Activated CD4-positive, alpha-beta T cell treated with anti-CD3 and anti-CD28 coated beads for 36 hours (primary cell): ENCODE measurements at regions not wholly inside any gene's neighbourhood (a gene's known extent, or its start where the extent isn't known, plus 50 kb on each side); places are given as distances from the start of the nearest gene placed in this dataset.

Experiments used
- ATAC-seq: fragments of 200-7000 bp; cut with Tn5 transposase; one replicate; pipeline ENCODE4 v1.10.0; 2021; ENCODE audit warnings: mild to moderate bottlenecking, moderate library complexity
- CTCF ChIA-PET: fragments of 350-600 bp; sonication (Branson Sonifier 250); formaldehyde crosslinking; loops from one replicate; lab custom pipeline; 2021; ENCODE audit warnings: antibody characterized with exemption; lab: Charles Lee
- POLR2A ChIA-PET: fragments of 350-600 bp; sonication (Branson Sonifier 250); formaldehyde crosslinking; loops from one replicate; lab custom pipeline; 2021; ENCODE audit warnings: antibody characterized with exemption, inconsistent platforms; lab: Charles Lee
- DNase-seq: peaks from one replicate; pipeline ENCODE4 v3.0.0-alpha.2; 2020
- H3K27ac Mint-ChIP-seq: one replicate; pipeline ENCODE4 v1.8.0; 2021; ENCODE audit warnings: mixed read lengths
- H3K27me3 Mint-ChIP-seq: one replicate; pipeline ENCODE4 v1.8.0; 2021; ENCODE audit warnings: mixed read lengths
- H3K36me3 Mint-ChIP-seq: one replicate; pipeline ENCODE4 v1.8.0; 2021; ENCODE audit warnings: low read depth, mixed read lengths
- H3K4me1 Mint-ChIP-seq: one replicate; pipeline ENCODE4 v1.8.0; 2021; ENCODE audit warnings: mixed read lengths
- H3K4me3 Mint-ChIP-seq: one replicate; pipeline ENCODE4 v1.8.0; 2021; ENCODE audit warnings: mild to moderate bottlenecking, moderate library complexity, mixed read lengths
- H3K9me3 Mint-ChIP-seq: one replicate; pipeline ENCODE4 v1.8.0; 2021; ENCODE audit warnings: low read depth, mixed read lengths
- intact Hi-C, 2 experiments: fragments of 100-400 bp; cut with DNase I in 1 of 2; cut with micrococcal nuclease in 1 of 2; formaldehyde crosslinking; loops; one replicate each; pipeline versions ENCODE4 v1.14.2 to v1.15.1; 2022 to 2024; cut with DNase I, micrococcal nuclease

DNA sequence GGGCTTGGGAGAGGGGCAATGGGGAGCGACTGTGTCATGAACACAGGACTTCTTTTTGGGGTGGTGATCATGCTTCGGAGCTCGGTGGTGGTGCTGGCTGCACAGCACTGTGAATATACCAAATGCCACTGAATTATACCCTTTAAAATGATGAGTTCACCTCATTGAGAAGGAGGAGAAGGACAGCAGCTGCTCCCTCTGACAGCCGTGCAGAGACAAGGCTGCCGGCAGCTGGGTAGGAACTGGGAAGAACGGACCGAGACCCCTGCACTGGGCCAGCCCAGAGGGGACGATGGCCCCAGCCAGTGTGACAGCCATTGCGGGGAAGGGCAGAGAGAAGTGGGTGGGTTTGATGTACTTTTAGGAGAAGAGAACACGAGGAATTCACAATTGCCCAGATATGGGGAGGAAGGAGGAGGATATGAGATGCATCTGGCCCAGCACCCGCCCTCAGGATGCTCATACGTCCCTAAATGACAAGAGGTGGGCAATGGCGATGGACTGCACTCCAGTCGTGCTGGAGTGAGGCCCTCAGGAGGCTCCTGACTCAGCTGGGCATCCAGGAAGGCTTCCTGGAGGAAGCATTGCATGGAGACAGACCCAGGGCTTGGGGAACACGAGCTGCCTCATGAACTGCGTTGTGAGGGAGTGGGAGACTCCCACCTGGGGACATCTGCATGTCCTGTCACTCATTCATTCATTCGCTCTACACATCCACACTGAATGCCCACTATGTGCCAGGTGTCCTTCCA is 64.3 kb upstream of the C14orf180 start:
- no peak overlapping the region for H3K27ac Mint-ChIP-seq
- H3K4me1 Mint-ChIP-seq: no peaks in the 10 kb centered on the region
- POLR2A ChIA-PET: no interaction called here

DNA sequence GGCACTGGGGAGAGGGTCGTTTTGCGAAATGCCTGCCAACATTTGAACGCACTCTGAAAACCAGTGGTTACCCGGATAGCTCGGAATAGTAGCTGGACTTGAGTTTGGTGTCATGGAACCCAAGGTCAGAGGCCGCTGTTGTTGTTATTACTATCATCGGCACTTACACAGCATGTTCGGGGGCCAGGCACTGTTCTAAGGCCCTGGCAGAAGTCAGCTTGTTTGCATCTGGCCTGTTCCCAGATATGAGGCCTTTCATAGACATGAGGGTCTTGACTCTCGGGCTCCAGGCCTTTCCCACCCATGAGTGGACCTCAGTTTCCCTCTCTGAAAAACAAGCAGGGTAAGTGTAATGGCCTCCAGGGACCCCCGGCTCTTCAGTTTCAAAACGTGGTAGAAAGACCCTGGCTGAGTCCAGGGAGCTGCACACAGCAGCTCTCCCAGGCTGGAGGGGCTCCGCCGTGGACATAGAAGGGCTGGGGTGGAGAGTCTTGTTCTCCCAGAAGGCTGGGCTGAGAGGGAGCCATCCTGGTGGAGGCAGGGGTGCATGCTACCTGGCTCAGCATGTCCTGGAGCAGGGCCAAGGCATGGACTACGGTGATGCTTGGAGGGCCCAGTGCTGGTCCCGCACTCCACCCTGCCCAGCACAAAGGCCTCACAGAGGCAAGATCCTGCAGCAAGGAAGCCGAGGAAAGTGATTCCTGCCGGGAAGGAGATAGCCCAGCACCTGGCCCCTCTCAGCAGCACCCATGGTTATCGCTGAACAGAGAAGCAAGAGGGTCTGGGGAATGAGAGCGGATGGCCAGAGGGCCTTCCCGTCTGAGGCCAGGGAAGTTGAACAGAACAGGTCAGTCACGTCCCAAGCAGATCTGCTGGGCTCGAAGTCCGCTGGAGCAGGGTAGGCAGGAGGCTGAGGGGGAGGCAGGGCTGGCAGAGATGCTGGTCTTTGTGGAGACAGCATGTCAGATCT is 63.5 kb upstream of the C14orf180 start:
- no peak overlapping the region for H3K27ac Mint-ChIP-seq
- no peak for DNase-seq
- CTCF ChIA-PET: no interaction called here
- H3K36me3 Mint-ChIP-seq: no peaks in the 10 kb centered on the region
- intact Hi-C loops: no loop called here
- no peaks in the 10 kb centered on the region for H3K27me3 Mint-ChIP-seq
- H3K4me1 Mint-ChIP-seq: no peaks in the 10 kb centered on the region
- no peak for ATAC-seq
- peaks cover 2% of the 10 kb centered on the region for H3K9me3 Mint-ChIP-seq
- no peak overlapping the region for H3K4me3 Mint-ChIP-seq
- POLR2A ChIA-PET: no interaction called here

More for the DNA sequence above, 64.3 kb upstream of the C14orf180 start:
- peaks cover 2% of the 10 kb centered on the region for H3K9me3 Mint-ChIP-seq
- no peak overlapping the region for H3K4me3 Mint-ChIP-seq
- H3K27me3 Mint-ChIP-seq: no peaks in the 10 kb centered on the region
- CTCF ChIA-PET: no interaction called here
- no peak for DNase-seq
- intact Hi-C loops: no loop called here
- ATAC-seq: no peak
- no peaks in the 10 kb centered on the region for H3K36me3 Mint-ChIP-seq

DNA sequence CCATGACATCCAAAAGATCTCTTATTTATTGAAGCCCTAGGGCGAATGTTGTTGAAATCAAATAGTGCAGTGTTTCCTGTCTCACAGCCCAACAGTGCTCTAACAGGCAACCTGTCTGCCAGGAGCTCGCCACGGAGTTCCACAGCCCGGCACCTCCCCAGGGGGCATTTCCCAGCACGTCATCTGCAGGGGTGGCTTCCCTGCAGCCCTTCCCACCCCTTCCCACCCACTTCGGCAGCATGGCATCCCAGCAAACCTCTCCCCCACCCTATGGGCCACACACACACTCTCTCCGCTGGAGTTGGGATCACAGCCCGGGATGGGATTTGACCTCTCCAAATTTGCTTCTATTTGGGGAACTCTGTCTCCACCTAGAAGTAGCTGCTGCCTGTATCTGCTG is 62.7 kb upstream of the C14orf180 start:
- no peaks in the 10 kb centered on the region for H3K4me1 Mint-ChIP-seq
- DNase-seq (no peak), ATAC-seq (no peak)
- no peak overlapping the region for H3K4me3 Mint-ChIP-seq
- intact Hi-C loops: no loop called here
- POLR2A ChIA-PET: no interaction called here
- CTCF ChIA-PET: interaction anchor here (1.0 kb wide), 1 partner anchor 387 kb away, joined by 3 read pairs; no protein-coding TSS in a partner anchor
- no peak overlapping the region for H3K27ac Mint-ChIP-seq
- peaks cover 2% of the 10 kb centered on the region for H3K9me3 Mint-ChIP-seq
- no peaks in the 10 kb centered on the region for H3K27me3 Mint-ChIP-seq
- H3K36me3 Mint-ChIP-seq: no peaks in the 10 kb centered on the region

DNA sequence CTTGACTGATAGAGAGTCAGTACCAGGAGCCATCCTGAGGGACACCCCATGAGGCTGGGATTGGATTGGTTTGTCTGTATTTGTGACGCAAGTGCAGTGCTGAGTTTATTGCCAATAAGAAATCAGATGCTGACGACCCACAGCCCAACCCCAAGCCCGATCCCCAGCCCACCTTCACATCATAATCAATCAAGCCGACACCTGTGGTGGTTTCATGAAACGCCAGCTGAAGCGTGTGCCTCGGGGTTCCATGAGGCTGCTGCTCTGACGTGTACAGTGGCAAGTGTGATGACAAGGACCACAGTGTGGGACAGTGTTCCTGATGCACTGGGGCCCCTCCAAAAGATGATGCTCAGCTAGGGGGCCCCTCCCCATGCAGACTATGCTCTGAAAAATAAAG is 62.1 kb upstream of the C14orf180 start:
- no peak for DNase-seq
- H3K27ac Mint-ChIP-seq: no peak overlapping the region
- CTCF ChIA-PET: interaction anchor here (1.0 kb wide), 1 partner anchor 388 kb away, joined by 3 read pairs; no protein-coding TSS in a partner anchor

DNA sequence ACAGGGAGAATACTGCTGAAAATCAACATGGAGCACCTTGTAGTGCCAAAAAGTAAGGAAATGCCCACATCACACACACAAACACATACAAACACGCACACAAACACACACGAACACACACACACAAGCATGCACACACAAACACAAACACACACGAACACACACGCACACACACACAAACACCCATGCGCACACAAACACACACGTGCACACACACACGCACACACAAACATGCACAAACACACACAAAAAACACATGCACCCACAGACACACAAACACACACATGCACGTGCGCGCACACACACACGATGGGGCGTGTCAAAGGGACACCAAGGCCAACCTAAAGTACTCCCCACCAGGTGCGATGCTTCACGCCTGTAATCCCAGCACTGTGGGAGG is 61.7 kb upstream of the C14orf180 start:
- POLR2A ChIA-PET: no interaction called here
- H3K4me3 Mint-ChIP-seq: no peak overlapping the region
- H3K27ac Mint-ChIP-seq: no peak overlapping the region
- ATAC-seq: no peak
- H3K9me3 Mint-ChIP-seq: peaks cover 2% of the 10 kb centered on the region
- no peaks in the 10 kb centered on the region for H3K4me1 Mint-ChIP-seq
- intact Hi-C loops: no loop called here
- no peaks in the 10 kb centered on the region for H3K27me3 Mint-ChIP-seq
- CTCF ChIA-PET: interaction anchor here (1.0 kb wide), 1 partner anchor 388 kb away, joined by 3 read pairs; no protein-coding TSS in a partner anchor
- DNase-seq: no peak
- no peaks in the 10 kb centered on the region for H3K36me3 Mint-ChIP-seq

More for the DNA sequence above, 62.1 kb upstream of the C14orf180 start:
- intact Hi-C loops: no loop called here
- no peaks in the 10 kb centered on the region for H3K36me3 Mint-ChIP-seq
- no peaks in the 10 kb centered on the region for H3K27me3 Mint-ChIP-seq
- no peaks in the 10 kb centered on the region for H3K4me1 Mint-ChIP-seq
- H3K9me3 Mint-ChIP-seq: peaks cover 2% of the 10 kb centered on the region
- POLR2A ChIA-PET: no interaction called here
- no peak overlapping the region for H3K4me3 Mint-ChIP-seq
- no peak for ATAC-seq

DNA sequence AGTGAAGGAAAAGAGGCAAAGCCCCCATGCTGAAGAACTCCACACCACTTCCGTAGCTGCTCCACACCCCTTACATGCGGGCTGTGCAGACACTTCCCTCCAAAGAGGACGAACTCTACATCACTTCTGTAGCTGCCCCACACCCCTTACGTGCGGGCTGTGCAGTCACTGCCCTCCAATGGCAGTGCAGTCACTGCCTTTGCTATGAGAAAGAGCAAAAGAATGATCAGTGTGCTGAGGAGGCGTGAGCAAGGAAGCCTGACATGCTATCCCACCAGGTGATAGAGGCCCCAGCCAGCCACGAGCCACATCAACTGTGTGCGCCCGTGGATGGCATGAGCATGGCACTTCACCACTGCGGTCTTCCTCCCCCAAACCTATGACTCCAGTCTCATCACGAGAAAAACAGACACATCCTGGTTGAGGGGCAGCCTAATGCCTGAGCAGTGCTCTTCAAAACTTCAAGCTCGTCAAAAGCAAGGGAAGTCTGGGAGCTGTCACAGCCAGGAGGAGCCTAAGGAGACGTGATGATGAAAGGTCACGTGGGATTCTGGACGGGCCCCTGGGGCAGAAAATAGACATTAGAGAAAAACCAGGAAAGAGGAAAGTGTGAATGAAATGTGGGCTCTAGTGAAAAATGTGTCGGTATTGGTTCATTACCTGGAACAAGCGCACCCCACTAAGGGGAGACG is 60.8 kb upstream of the C14orf180 start:
- Mint-ChIP-seq H3K4me1 (no peaks in the 10 kb centered on the region), H3K4me3 (no peak overlapping the region), H3K9me3 (peaks cover 2% of the 10 kb centered on the region), H3K36me3 (no peaks in the 10 kb centered on the region), H3K27ac (no peak overlapping the region), H3K27me3 (no peaks in the 10 kb centered on the region)
- intact Hi-C loops: no loop called here
- no peak for ATAC-seq
- CTCF ChIA-PET: no interaction called here
- POLR2A ChIA-PET: no interaction called here
- no peak for DNase-seq

DNA sequence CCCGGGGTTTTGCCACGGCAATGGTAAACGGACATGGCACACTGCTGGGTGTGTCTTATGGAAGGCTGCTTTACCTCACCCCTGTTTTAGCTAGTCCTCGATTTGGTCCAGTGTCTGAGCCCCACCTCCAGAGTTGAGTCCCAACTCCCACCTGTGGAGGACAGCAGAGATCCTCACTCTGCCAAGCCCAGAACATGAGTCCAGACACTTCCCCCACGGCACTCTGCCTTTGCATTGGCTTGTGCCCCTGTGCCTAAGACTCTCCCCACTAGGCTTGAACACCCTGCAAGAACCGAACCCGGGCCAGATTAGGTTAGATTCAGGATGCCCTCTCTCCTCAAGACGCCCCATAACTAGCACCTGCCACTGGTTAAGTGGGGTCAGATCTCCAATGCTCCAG is 59.8 kb upstream of the C14orf180 start:
- ChIA-PET CTCF (no interaction called here), POLR2A (no interaction called here)
- Mint-ChIP-seq H3K4me1 (no peaks in the 10 kb centered on the region), H3K9me3 (peaks cover 2% of the 10 kb centered on the region), H3K36me3 (no peaks in the 10 kb centered on the region), H3K27me3 (no peaks in the 10 kb centered on the region), H3K27ac (no peak overlapping the region), H3K4me3 (no peak overlapping the region)
- intact Hi-C loops: no loop called here
- ATAC-seq (no peak), DNase-seq (no peak)

DNA sequence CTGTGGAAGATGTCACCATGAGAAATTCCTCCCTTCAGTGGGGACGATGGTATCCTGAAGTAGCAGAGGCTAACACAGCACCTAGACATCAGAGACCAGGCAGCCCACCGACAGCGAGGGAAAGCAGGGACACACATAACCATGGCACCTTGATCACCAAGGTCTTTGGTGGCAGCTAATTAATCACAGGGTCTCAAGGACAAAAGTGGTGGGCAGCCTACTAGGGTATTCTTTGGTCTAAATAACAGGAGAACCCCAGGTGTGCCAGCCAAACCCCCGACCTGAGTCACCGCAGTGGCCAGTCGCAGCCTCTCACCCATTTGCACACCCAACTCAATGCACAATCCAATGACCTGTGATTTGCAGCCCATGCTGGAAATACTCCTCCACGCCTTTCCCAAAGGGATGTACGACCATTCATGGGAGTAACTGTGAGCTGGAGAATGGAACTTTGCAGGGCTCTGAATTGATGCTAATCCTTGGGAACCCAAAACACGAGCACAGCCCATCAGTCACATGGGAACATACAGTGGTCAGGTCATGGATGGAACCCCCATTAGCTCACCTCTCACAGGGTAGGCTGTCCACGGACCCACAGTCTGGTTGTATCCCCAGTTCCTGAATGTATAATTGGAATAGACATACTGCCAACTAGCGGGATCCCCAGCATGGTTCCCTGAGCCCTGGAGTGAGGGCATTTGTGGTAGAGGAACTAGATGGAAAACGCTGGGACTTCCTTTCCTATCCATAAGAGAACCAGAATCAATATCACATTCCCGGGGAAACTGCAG is 58.7 kb upstream of the C14orf180 start:
- ChIA-PET CTCF (no interaction called here), POLR2A (no interaction called here)
- Mint-ChIP-seq H3K9me3 (peaks cover 2% of the 10 kb centered on the region), H3K27ac (no peak overlapping the region), H3K36me3 (no peaks in the 10 kb centered on the region), H3K4me1 (no peaks in the 10 kb centered on the region), H3K4me3 (no peak overlapping the region), H3K27me3 (no peaks in the 10 kb centered on the region)
- DNase-seq: no peak
- ATAC-seq: no peak
- intact Hi-C loops: no loop called here

DNA sequence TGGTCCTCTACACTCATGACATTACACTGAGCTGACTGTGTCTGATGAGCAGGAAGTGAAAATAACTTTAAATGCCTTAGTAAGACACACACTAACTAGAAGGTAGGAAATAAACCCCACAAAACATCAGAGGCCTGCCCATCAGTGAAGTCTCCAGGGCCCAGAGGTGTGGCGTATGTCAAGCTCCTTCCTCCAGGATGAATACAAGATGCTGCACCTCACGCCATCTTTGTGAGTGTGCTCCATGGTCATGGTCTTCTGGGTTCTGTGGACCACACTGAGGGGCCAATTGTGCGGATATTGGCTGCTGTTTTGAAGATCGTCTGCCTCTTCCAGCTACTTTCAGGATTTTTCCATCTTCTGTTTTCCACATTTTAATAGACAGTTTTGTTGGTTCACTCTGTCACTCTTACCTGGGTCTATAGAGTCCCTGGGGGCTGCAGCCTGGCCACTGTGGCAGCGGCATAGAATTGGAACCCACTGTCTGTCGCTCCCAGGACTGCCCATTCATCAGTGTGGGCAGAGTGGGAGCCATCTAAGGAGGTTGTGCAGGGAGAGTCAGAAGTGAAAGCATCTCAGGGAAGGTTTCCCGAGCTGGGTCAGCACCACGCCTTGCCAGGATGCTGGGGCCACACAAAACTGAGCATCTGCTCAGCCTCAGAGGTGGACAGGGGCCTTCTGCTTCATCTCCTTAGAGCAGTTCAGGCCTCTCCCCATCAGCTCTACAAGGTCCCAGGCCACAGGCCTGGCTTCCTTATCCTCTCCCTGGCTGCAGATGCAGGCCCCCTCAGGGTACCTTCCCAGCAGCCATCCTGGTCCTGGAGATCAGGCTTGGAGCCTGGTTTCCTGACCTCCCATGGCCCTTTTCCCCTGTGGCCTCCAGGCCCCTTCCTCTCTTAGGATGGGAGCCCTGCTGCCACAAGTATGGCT is 57.5 kb upstream of the C14orf180 start:
- Mint-ChIP-seq H3K9me3 (peaks cover 7% of the 10 kb centered on the region), H3K4me3 (no peak overlapping the region), H3K27ac (no peak overlapping the region), H3K36me3 (no peaks in the 10 kb centered on the region), H3K27me3 (no peaks in the 10 kb centered on the region), H3K4me1 (no peaks in the 10 kb centered on the region)
- DNase-seq: no peak
- intact Hi-C loops: no loop called here
- POLR2A ChIA-PET: no interaction called here
- CTCF ChIA-PET: no interaction called here
- no peak for ATAC-seq

DNA sequence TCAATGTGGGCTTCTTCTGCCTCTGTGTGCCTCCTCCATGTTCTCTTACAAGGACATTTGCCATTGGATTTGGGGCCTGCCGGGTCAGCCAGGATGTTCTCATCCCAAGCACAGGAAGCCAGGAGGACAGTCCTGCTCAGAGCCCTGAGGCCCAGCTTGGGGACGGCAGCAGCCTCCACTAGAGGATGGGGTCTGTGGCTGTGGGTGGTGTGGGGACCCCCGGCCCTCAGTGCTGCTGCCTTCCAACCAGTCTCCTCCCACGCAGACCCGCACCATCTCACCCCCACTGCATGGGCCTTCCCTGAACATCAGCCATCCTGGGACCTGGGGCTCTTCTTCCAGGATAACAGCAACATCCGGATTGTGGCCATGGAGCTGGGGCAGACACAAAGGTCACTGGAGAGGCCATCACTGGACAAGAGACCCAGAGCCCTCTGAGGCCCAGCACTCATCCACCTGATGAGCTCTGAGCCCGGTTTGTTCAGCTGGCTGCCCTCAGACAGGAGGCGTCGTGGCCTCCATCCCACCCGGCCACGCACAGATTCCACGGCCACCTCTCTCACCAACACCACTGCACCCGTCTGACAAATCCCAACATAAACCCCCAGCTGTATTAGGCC is 56.5 kb upstream of the C14orf180 start:
- ATAC-seq (no peak), DNase-seq (no peak)
- CTCF ChIA-PET: interaction anchor here (0.7 kb wide), 1 partner anchor 19 kb away, joined by 3 read pairs; no protein-coding TSS in a partner anchor
- Mint-ChIP-seq H3K36me3 (peaks cover 2% of the 10 kb centered on the region), H3K27me3 (no peaks in the 10 kb centered on the region), H3K9me3 (peaks cover 15% of the 10 kb centered on the region), H3K4me1 (peaks cover 5% of the 10 kb centered on the region), H3K27ac (no peak overlapping the region), H3K4me3 (no peak overlapping the region)
- intact Hi-C loops: no loop called here
- POLR2A ChIA-PET: no interaction called here
